DOHH2 (cell line): ENCODE measurements at regions not wholly inside any gene's neighbourhood (a gene's known extent, or its start where the extent isn't known, plus 50 kb on each side); places are given as distances from the start of the nearest gene placed in this dataset.

ENCODE experiments used
- CTCF ChIP-seq: fragments of 200-600 bp; sonication (generic); IDR thresholded peaks from one replicate; pipeline ENCODE4 v1.5.1; 2014; ENCODE audit warnings: antibody characterized with exemption, mild to moderate bottlenecking, low read depth, low read length; ENCODE audit not compliant: poor library complexity, severe bottlenecking
- EZH2phosphoT487 ChIP-seq: fragments of 200-600 bp; sonication (generic); IDR thresholded peaks from 2 replicates; pipeline ENCODE4 v1.6.1; 2017; ENCODE audit warnings: borderline replicate concordance, mild to moderate bottlenecking, antibody characterized with exemption, low read length, moderate library complexity, mixed read lengths

DNA sequence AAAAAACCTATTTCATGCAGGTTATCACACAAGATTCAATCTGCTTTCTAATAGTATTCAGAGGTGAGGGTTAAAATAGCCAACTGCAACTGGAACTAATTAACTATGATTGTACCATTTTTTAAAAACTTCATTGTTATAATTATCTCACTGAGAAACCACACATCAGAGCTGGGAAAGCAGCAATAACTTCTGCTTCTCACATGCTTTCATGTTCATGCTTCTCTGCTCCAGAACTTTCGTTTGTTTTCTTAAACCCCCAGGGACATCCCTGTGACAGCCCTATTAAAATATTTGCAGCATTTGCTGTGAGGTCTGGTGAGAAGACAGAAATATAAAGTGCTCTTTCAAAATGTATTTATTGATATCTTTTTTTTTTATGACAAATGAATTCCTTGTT, 389.0 kb upstream of the SORCS1 start:
- no peak for TF ChIP-seq CTCF
- TF ChIP-seq EZH2phosphoT487, result no peak
